H1 (cell line): ENCODE measurements at regions not wholly inside any gene's neighbourhood (a gene's known extent, or its start where the extent isn't known, plus 50 kb on each side); places are given as distances from the start of the nearest gene placed in this dataset.

Source experiments
- CTCF ChIA-PET: fragments of 300-600 bp; sonication (Branson Sonifier 250); formaldehyde crosslinking; loops from one replicate; lab custom pipeline; 2021; ENCODE audit not compliant: partially characterized antibody; lab: Charles Lee
- POLR2A ChIA-PET: fragments of 300-600 bp; sonication (Branson Sonifier 250); formaldehyde crosslinking; loops from one replicate; lab custom pipeline; 2021; ENCODE audit warnings: inconsistent platforms; ENCODE audit not compliant: partially characterized antibody; lab: Charles Lee
- DNase-seq, 2 experiments: peaks; one replicate each; pipeline versions ENCODE4 v3.0.0 to v3.0.0-alpha.2; 2010 to 2022; ENCODE audit warnings: low spot score in 2 of 2, low read depth in 1 of 2, mixed read lengths in 1 of 2
- FAIRE-seq: peaks from 2 replicates; lab custom pipeline; 2011; peaks lifted over from hg19 to GRCh38; lab: Jason Lieb, UNC
- H2AFZ ChIP-seq: 2 replicates; pipeline ENCODE4 v1.8.1; 2012; ENCODE audit warnings: low read length, inconsistent platforms
- H2AK5ac ChIP-seq: 2 replicates; pipeline ENCODE4 v1.6.1; 2013; ENCODE audit warnings: low read depth, low read length
- H2BK120ac ChIP-seq: replicated peaks from 2 replicates; pipeline ENCODE3; 2013; ENCODE audit warnings: low read depth, low read length, inconsistent platforms
- H2BK12ac ChIP-seq: 2 replicates; pipeline ENCODE4 v1.6.1; 2013; ENCODE audit warnings: low read depth, low read length
- H2BK15ac ChIP-seq: 2 replicates; pipeline ENCODE4 v1.6.1; 2013; ENCODE audit warnings: low read length
- H2BK20ac ChIP-seq: 2 replicates; pipeline ENCODE4 v1.6.1; 2013; ENCODE audit warnings: low read length
- H2BK5ac ChIP-seq: 2 replicates; pipeline ENCODE4 v1.6.1; 2013; ENCODE audit warnings: low read depth, low read length
- H3K14ac ChIP-seq: 2 replicates; pipeline ENCODE4 v1.6.1; 2013; ENCODE audit warnings: inconsistent platforms; ENCODE audit not compliant: insufficient read length
- H3K18ac ChIP-seq: 2 replicates; pipeline ENCODE4 v1.6.1; 2013; ENCODE audit warnings: low read length; ENCODE audit errors: extremely low read depth
- H3K23ac ChIP-seq: 2 replicates; pipeline ENCODE4 v1.6.1; 2013; ENCODE audit warnings: inconsistent platforms; ENCODE audit not compliant: insufficient read length
- H3K23me2 ChIP-seq: 2 replicates; pipeline ENCODE4 v1.6.1; 2013; ENCODE audit warnings: low read depth, low read length
- H3K27ac ChIP-seq: 2 replicates; pipeline ENCODE4 v1.6.1; 2011; ENCODE audit warnings: low read depth, low read length, inconsistent platforms
- H3K27me3 ChIP-seq, 4 experiments: replicated peaks in 1 of 4; 1 replicate in 1 of 4; 2 replicates in 3 of 4; pipeline versions ENCODE4 v1.6.1 to v1.8.1; 2011 to 2013; ENCODE audit warnings: low read length in 3 of 4, mild to moderate bottlenecking in 3 of 4, inconsistent platforms in 2 of 4, mixed read lengths in 2 of 4, moderate library complexity in 1 of 4; ENCODE audit not compliant: control insufficient read depth in 3 of 4, insufficient read depth in 3 of 4; ENCODE audit errors: extremely low read depth in 1 of 4
- H3K36me3 ChIP-seq, 4 experiments: 2 replicates each; pipeline versions ENCODE4 v1.6.1 to v1.8.1; 2011 to 2013; ENCODE audit warnings: mild to moderate bottlenecking in 4 of 4, low read length in 3 of 4, moderate library complexity in 2 of 4, control low read depth in 1 of 4, inconsistent platforms in 1 of 4; ENCODE audit not compliant: insufficient read depth in 4 of 4, control insufficient read depth in 2 of 4
- H3K4ac ChIP-seq: replicated peaks from 2 replicates; pipeline ENCODE3; 2013; ENCODE audit warnings: low read length, low read depth, mixed read lengths, inconsistent platforms; ENCODE audit not compliant: insufficient read length
- H3K4me1 ChIP-seq, 4 experiments: replicated peaks in 1 of 4; 1 replicate in 1 of 4; 2 replicates in 3 of 4; pipeline versions ENCODE4 v1.6.1 to v1.8.1; 2011 to 2013; ENCODE audit warnings: low read length in 3 of 4, inconsistent platforms in 2 of 4, mixed read lengths in 1 of 4; ENCODE audit not compliant: insufficient read depth in 4 of 4, control insufficient read depth in 3 of 4
- H3K4me2 ChIP-seq, 2 experiments: 2 replicates each; pipeline versions ENCODE4 v1.6.1 to v1.8.1; 2011 to 2013; ENCODE audit warnings: low read depth in 2 of 2, low read length in 2 of 2, control low read depth in 1 of 2, inconsistent platforms in 1 of 2, mild to moderate bottlenecking in 1 of 2; ENCODE audit not compliant: insufficient read depth in 1 of 2
- H3K4me3 ChIP-seq, 4 experiments: fragments of 200-600, 300-600 bp in 1 of 4; sonication (generic), shearing (Covaris generic), sonication (Bioruptor Twin) in 1 of 4; 2 replicates each; pipeline versions ENCODE4 v1.5.1 to v1.8.1; 2011 to 2016; ENCODE audit warnings: low read length in 4 of 4, low read depth in 3 of 4, control low read depth in 2 of 4, inconsistent platforms in 2 of 4, mild to moderate bottlenecking in 2 of 4, mixed read lengths in 1 of 4, moderate library complexity in 1 of 4; ENCODE audit not compliant: insufficient read depth in 2 of 4; ENCODE audit errors: extremely low read depth in 1 of 4
- H3K56ac ChIP-seq: replicated peaks from 2 replicates; pipeline ENCODE3; 2013; ENCODE audit warnings: low read depth, mild to moderate bottlenecking, mixed read lengths, low read length, inconsistent platforms; ENCODE audit not compliant: insufficient read length
- H3K79me1 ChIP-seq: 2 replicates; pipeline ENCODE4 v1.6.1; 2013; ENCODE audit warnings: low read depth, low read length, control low read depth
- H3K79me2 ChIP-seq, 2 experiments: 2 replicates each; pipeline versions ENCODE4 v1.6.1 to v1.8.1; 2012 to 2013; ENCODE audit warnings: low read length in 2 of 2, mild to moderate bottlenecking in 2 of 2, inconsistent platforms in 1 of 2; ENCODE audit not compliant: insufficient read depth in 2 of 2, control insufficient read depth in 1 of 2
- H3K9ac ChIP-seq, 4 experiments: replicated peaks in 1 of 4; 1 replicate in 1 of 4; 2 replicates in 3 of 4; pipeline versions ENCODE4 v1.6.1 to v1.8.1; 2011 to 2013; ENCODE audit warnings: low read depth in 3 of 4, low read length in 3 of 4, control low read depth in 2 of 4, mild to moderate bottlenecking in 2 of 4, moderate library complexity in 2 of 4, inconsistent platforms in 1 of 4; ENCODE audit errors: extremely low read depth in 1 of 4
- H3K9me3 ChIP-seq, 2 experiments: 2 replicates each; pipeline versions ENCODE4 v1.6.1 to v1.8.1; 2012 to 2013; ENCODE audit warnings: mild to moderate bottlenecking in 2 of 2, moderate library complexity in 2 of 2, control low read depth in 1 of 2, inconsistent platforms in 1 of 2, low read depth in 1 of 2, low read length in 1 of 2, mixed read lengths in 1 of 2; ENCODE audit not compliant: insufficient read depth in 2 of 2
- H4K20me1 ChIP-seq, 2 experiments: replicated peaks in 1 of 2; 2 replicates each; pipeline versions ENCODE3 to v1.8.1; 2011 to 2013; ENCODE audit warnings: inconsistent platforms in 2 of 2, low read length in 2 of 2, mild to moderate bottlenecking in 1 of 2; ENCODE audit not compliant: insufficient read depth in 2 of 2, control insufficient read depth in 1 of 2
- H4K5ac ChIP-seq: 2 replicates; pipeline ENCODE4 v1.6.1; 2013; ENCODE audit warnings: low read length, low read depth, mixed read lengths, inconsistent platforms; ENCODE audit not compliant: insufficient read length
- H4K8ac ChIP-seq: 2 replicates; pipeline ENCODE4 v1.8.0; 2013; ENCODE audit warnings: mild to moderate bottlenecking, moderate library complexity, low read length, inconsistent platforms; ENCODE audit not compliant: insufficient read depth; ENCODE audit errors: extremely low read depth
- H4K91ac ChIP-seq: replicated peaks from 2 replicates; pipeline ENCODE3; 2013; ENCODE audit warnings: low read length, mixed read lengths, inconsistent platforms; ENCODE audit not compliant: insufficient read length
- CTCF ChIP-seq, 3 experiments: IDR thresholded peaks; 1 replicate in 2 of 3; 2 replicates in 1 of 3; pipeline versions ENCODE4 v1.5.1 to v1.6.1; 2011; ENCODE audit warnings: low read length in 3 of 3, mild to moderate bottlenecking in 3 of 3, inconsistent platforms in 2 of 3, low read depth in 1 of 3, moderate library complexity in 1 of 3; ENCODE audit not compliant: insufficient read depth in 1 of 3; ENCODE audit errors: control extremely low read depth in 1 of 3
- RAD21 ChIP-seq, 2 experiments: IDR thresholded peaks in 1 of 2; conservative IDR thresholded peaks in 1 of 2; 2 replicates each; pipeline ENCODE4 v1.6.1; 2011; ENCODE audit warnings: low read depth in 2 of 2, low read length in 2 of 2, improper control_type of control experiment in 1 of 2, inconsistent platforms in 1 of 2, mild to moderate bottlenecking in 1 of 2, moderate library complexity in 1 of 2
- TCF12 ChIP-seq: IDR thresholded peaks from 2 replicates; pipeline ENCODE4 v1.6.1; 2011; ENCODE audit warnings: low read depth, mild to moderate bottlenecking, low read length
- WGBS, 2 experiments: shearing (Covaris generic) in 1 of 2; methylation state at CpG; one replicate each; pipeline versions ENCODE4 v1.1.6 to v1.1.7; 2013 to 2015; ENCODE audit warnings: low lambda C conversion rate in 2 of 2, mixed read lengths in 2 of 2, inconsistent platforms in 1 of 2, low coverage in 1 of 2, missing lambda C conversion rate in 1 of 2; ENCODE audit not compliant: insufficient replicate concordance in 2 of 2, insufficient coverage in 1 of 2, insufficient read length in 1 of 2; ENCODE audit errors: extremely low coverage in 1 of 2, missing lambda C conversion rate in 1 of 2; 5-methylcytosine and 5-hydroxymethylcytosine counted together

GRCh38 chr12:13905794-13906193 lies 75.6 kb downstream of the GRIN2B start:
- Histone ChIP-seq H4K5ac (no peak overlapping the region), H2BK15ac (no peak overlapping the region), H3K36me3 (no peaks in the 10 kb centered on the region), H3K9ac (no peak overlapping the region), H3K18ac (no peak overlapping the region), H2BK5ac (no peak overlapping the region), H3K27me3 (no peaks in the 10 kb centered on the region), H3K9me3 (no peaks in the 10 kb centered on the region), H2BK120ac (no peak overlapping the region), H4K20me1 (no peaks in the 10 kb centered on the region), H3K23ac (no peak overlapping the region), H3K79me2 (no peaks in the 10 kb centered on the region), H3K23me2 (no peaks in the 10 kb centered on the region), H3K27ac (no peak overlapping the region), H2BK20ac (no peak overlapping the region), H2AFZ (no peak overlapping the region), H2BK12ac (no peak overlapping the region), H3K4me1 (no peaks in the 10 kb centered on the region), H2AK5ac (no peak overlapping the region), H4K8ac (no peak overlapping the region), H3K4me2 (no peak overlapping the region), H3K14ac (no peak overlapping the region), H4K91ac (no peak overlapping the region), H3K79me1 (no peaks in the 10 kb centered on the region), H3K4ac (no peak overlapping the region), H3K56ac (no peak overlapping the region), H3K4me3 (no peak overlapping the region)
- no peak for FAIRE-seq
- DNase-seq = no peak
- POLR2A ChIA-PET = no interaction called here
- CTCF ChIA-PET = interaction anchor here (0.6 to 2.4 kb wide), 17 partner anchors 10 to 544 kb away, joined by 3 to 10 read pairs (median 4); no protein-coding TSS in a partner anchor
- 88% methylated on average over 4 of the region's 4 CpGs; no CpG with 5 or more reads in 1 of the 2 experiments for WGBS, 2 experiments
- TF ChIP-seq RAD21 (IDR thresholded peaks at IDR 0.05 in 1 of 2, conservative IDR thresholded peaks at IDR 0.05 in 1 of 2; ENCODE audit: low read depth in 2 of 2, low read length in 2 of 2) = peak; percentile 12 to 56; a peak in 3 of 4 replicates
- TF ChIP-seq CTCF (IDR thresholded peaks at IDR 0.05; ENCODE audit: control extremely low read depth in 1 of 3, insufficient read depth in 1 of 3, low read depth in 1 of 3, low read length in 3 of 3) = peak in 2 of 3 experiments; percentile 29 to 32; a peak in 2 of 4 replicates
- no peak for TF ChIP-seq TCF12
